Chondrocyte (in vitro differentiated cells): ENCODE measurements at regions not wholly inside any gene's neighbourhood (a gene's known extent, or its start where the extent isn't known, plus 50 kb on each side); places are given as distances from the start of the nearest gene placed in this dataset.

ENCODE experiments used
- DNase-seq: peaks from one replicate; pipeline ENCODE4 v3.0.0; 2021; ENCODE audit warnings: mixed read lengths, low spot score
- H3K27ac Mint-ChIP-seq: one replicate; pipeline ENCODE4 v1.8.0; 2021; ENCODE audit warnings: mild to moderate bottlenecking, moderate library complexity, mixed read lengths; ENCODE audit not compliant: unreplicated experiment
- H3K27me3 Mint-ChIP-seq: 2 replicates; pipeline ENCODE4 v1.8.0; 2021; ENCODE audit warnings: low read depth, mixed read lengths
- H3K36me3 Mint-ChIP-seq: 2 replicates; pipeline ENCODE4 v1.8.0; 2021; ENCODE audit warnings: low read depth, mixed read lengths
- H3K4me1 Mint-ChIP-seq: 2 replicates; pipeline ENCODE4 v1.8.0; 2021; ENCODE audit warnings: low read depth, mild to moderate bottlenecking, mixed read lengths
- H3K4me3 Mint-ChIP-seq: one replicate; pipeline ENCODE4 v1.8.0; 2021; ENCODE audit warnings: mild to moderate bottlenecking, moderate library complexity, mixed read lengths; ENCODE audit not compliant: unreplicated experiment
- H3K9me3 Mint-ChIP-seq: 2 replicates; pipeline ENCODE4 v1.8.0; 2021; ENCODE audit warnings: low read depth, mixed read lengths
- CTCF ChIP-seq: fragments of 200-600 bp; sonication (generic); IDR thresholded peaks from 2 replicates; pipeline ENCODE4 v1.5.0; 2021; ENCODE audit warnings: antibody characterized with exemption, mild to moderate bottlenecking, moderate library complexity

- Mint-ChIP-seq H3K36me3 (peaks cover 3% of the 10 kb centered on the region), H3K9me3 (peaks cover 5% of the 10 kb centered on the region), H3K27ac (no peak overlapping the region), H3K4me3 (no peak overlapping the region), H3K27me3 (no peaks in the 10 kb centered on the region), H3K4me1 (peaks cover 12% of the 10 kb centered on the region)
- DNase-seq: no peak
- TF ChIP-seq CTCF: no peak
These were observed 67.2 kb downstream of the C11orf91 start for GRCh38 chr11:33633251-33634003.

- DNase-seq: no peak
- TF ChIP-seq CTCF: no peak
- no peaks in the 10 kb centered on the region for H3K9me3 Mint-ChIP-seq
- no peaks in the 10 kb centered on the region for H3K36me3 Mint-ChIP-seq
- no peaks in the 10 kb centered on the region for H3K27me3 Mint-ChIP-seq
- peaks cover 12% of the 10 kb centered on the region for H3K4me1 Mint-ChIP-seq
- H3K4me3 Mint-ChIP-seq: no peak overlapping the region
- no peak overlapping the region for H3K27ac Mint-ChIP-seq
These were observed 68.9 kb downstream of the C11orf91 start for GRCh38 chr11:33631749-33632091.

- Mint-ChIP-seq H3K4me1 (peaks cover 12% of the 10 kb centered on the region), H3K27me3 (no peaks in the 10 kb centered on the region), H3K36me3 (no peaks in the 10 kb centered on the region), H3K27ac (no peak overlapping the region), H3K9me3 (no peaks in the 10 kb centered on the region), H3K4me3 (no peak overlapping the region)
- no peak for DNase-seq
- no peak for TF ChIP-seq CTCF
These were observed 69.5 kb downstream of the C11orf91 start for GRCh38 chr11:33630936-33631748.

- Mint-ChIP-seq H3K36me3 (no peaks in the 10 kb centered on the region), H3K27me3 (no peaks in the 10 kb centered on the region), H3K27ac (no peak overlapping the region), H3K4me1 (peaks cover 20% of the 10 kb centered on the region), H3K9me3 (no peaks in the 10 kb centered on the region), H3K4me3 (no peak overlapping the region)
- DNase-seq: no peak
- TF ChIP-seq CTCF: no peak
These were observed 76.5 kb downstream of the C11orf91 start for GRCh38 chr11:33624083-33624482.

GRCh38 chr11:33622806-33623205, 77.8 kb downstream of the C11orf91 start:
- Mint-ChIP-seq H3K27ac (no peak overlapping the region), H3K9me3 (no peaks in the 10 kb centered on the region), H3K4me3 (no peak overlapping the region), H3K4me1 (peaks cover 20% of the 10 kb centered on the region), H3K27me3 (no peaks in the 10 kb centered on the region), H3K36me3 (no peaks in the 10 kb centered on the region)
- DNase-seq: no peak
- no peak for TF ChIP-seq CTCF
